ENCODE measurements at regions not wholly inside any gene's neighbourhood (a gene's known extent, or its start where the extent isn't known, plus 50 kb on each side); places are given as distances from the start of the nearest gene placed in this dataset.

DNA sequence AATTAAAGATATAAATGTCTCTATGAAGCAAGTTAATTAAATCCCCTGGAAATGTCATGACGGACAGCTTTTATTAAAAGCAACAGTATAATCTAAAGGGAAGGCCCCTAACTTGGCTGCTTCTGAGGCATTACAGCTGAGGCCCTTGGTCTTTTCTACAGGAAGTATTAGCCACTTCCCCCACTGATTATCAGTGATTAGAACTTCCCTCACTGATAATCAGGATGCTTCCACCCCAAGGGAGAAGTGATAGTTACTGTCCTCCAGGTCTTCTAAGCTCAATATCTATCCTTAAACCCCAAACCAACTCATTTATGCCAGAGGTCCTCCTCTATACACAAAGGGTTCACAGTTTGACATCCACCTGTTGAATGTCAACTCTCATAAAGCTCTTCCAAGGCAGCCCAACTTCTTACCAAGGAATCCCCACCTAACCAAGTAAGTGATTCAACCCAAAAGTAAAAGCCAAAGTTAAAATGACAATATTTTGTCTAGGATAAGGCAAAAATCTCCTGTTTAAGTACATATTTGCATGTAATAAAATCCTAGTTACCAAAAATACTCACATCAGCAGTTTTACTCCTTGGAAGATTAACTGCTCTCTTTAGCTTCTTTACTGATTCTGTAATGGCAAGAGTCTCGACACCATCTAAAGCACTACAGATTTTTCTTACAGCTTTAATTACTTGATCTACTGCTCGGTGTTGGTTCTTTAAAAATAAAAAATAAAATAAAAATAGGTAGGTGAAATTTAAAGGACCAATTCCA, 58.6 kb upstream of the RPS13 start:
- no peaks in the 10 kb centered on the region for H3K27me3 ChIP-seq
- H3K4me1 ChIP-seq: no peaks in the 10 kb centered on the region
- no peak overlapping the region for H3K4me3 ChIP-seq
- peaks cover 12 to 35% of the 10 kb centered on the region in 2 donors for H3K36me3 ChIP-seq
- H3K9me3 ChIP-seq: no peaks in the 10 kb centered on the region
- no peak for DNase-seq (ENCODE audit: low spot score in 2 of 2)
- no peak overlapping the region for H3K27ac ChIP-seq
- intact Hi-C loops (cut with DNase I): no loop called here
- TF ChIP-seq, protein P1, sequence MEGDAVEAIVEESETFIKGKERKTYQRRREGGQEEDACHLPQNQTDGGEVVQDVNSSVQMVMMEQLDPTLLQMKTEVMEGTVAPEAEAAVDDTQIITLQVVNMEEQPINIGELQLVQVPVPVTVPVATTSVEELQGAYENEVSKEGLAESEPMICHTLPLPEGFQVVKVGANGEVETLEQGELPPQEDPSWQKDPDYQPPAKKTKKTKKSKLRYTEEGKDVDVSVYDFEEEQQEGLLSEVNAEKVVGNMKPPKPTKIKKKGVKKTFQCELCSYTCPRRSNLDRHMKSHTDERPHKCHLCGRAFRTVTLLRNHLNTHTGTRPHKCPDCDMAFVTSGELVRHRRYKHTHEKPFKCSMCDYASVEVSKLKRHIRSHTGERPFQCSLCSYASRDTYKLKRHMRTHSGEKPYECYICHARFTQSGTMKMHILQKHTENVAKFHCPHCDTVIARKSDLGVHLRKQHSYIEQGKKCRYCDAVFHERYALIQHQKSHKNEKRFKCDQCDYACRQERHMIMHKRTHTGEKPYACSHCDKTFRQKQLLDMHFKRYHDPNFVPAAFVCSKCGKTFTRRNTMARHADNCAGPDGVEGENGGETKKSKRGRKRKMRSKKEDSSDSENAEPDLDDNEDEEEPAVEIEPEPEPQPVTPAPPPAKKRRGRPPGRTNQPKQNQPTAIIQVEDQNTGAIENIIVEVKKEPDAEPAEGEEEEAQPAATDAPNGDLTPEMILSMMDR (IDR thresholded peaks at IDR 0.05): no peak

DNA sequence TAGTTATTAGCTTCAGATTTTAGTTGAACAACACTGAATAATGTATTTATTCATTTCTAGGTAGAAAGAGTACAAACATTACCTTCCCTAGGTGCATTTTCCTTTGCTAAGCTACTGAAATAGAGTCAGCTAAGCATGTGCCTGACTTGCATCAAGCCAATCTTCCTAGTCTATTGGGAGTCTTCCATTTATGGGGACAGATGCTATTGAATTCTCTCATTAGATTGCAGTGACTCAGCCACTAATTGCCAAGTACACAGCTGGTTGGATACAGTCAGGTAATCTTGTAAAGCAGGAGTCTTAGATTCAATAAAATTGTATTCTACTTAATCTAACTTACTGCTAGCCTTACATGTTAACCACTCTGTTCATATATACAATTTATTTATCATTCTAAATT, 55.2 kb upstream of the RPS13 start:
- H3K9me3 ChIP-seq: no peaks in the 10 kb centered on the region
- H3K4me3 ChIP-seq: no peak overlapping the region
- H3K4me1 ChIP-seq: no peaks in the 10 kb centered on the region
- no peaks in the 10 kb centered on the region for H3K27me3 ChIP-seq
- no peak overlapping the region for H3K27ac ChIP-seq
- intact Hi-C loops (cut with DNase I): no loop called here
- H3K36me3 ChIP-seq: peaks cover 18 to 50% of the 10 kb centered on the region in 2 donors
- TF ChIP-seq, protein P1 (IDR thresholded peaks at IDR 0.05): no peak
- DNase-seq (ENCODE audit: low spot score in 2 of 2): no peak

DNA sequence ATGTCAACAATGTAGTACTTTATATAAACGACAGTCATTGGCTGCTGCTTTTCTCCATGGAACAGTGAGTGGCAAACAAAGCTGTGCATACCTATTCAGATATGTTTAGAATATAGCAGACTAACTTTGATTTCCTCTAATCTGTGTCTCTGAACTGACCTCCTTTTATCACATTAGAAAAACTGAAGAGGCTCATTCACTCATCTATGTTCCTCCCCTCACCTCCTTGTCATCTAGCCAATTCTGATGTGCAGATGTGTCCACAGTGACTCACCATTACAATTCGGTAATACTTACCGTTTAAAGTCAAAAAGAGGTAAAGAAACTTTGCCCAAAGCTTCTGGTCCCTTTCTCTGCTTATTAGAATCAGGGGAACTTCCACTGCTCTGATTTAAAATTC, 51.5 kb upstream of the RPS13 start:
- intact Hi-C loops (cut with DNase I): no loop called here
- peaks cover 17 to 41% of the 10 kb centered on the region in 2 donors for H3K36me3 ChIP-seq

More for the DNA sequence above, 51.5 kb upstream of the RPS13 start:
- H3K4me3 ChIP-seq: no peak overlapping the region
- no peak overlapping the region for H3K27ac ChIP-seq
- no peaks in the 10 kb centered on the region for H3K4me1 ChIP-seq
- H3K9me3 ChIP-seq: no peaks in the 10 kb centered on the region
- DNase-seq (ENCODE audit: low spot score in 2 of 2): no peak
- TF ChIP-seq, protein P1 (IDR thresholded peaks at IDR 0.05): no peak
- no peaks in the 10 kb centered on the region for H3K27me3 ChIP-seq
